GM21526 (cell line): ENCODE measurements at regions not wholly inside any gene's neighbourhood (a gene's known extent, or its start where the extent isn't known, plus 50 kb on each side); places are given as distances from the start of the nearest gene placed in this dataset.

ENCODE experiments used
- ATAC-seq: cut with Tn5 transposase; IDR thresholded peaks from one replicate; pipeline ENCODE4 v1.9.1; 2021; ENCODE audit warnings: moderate library complexity; ENCODE audit not compliant: unreplicated experiment, low FRiP score

DNA sequence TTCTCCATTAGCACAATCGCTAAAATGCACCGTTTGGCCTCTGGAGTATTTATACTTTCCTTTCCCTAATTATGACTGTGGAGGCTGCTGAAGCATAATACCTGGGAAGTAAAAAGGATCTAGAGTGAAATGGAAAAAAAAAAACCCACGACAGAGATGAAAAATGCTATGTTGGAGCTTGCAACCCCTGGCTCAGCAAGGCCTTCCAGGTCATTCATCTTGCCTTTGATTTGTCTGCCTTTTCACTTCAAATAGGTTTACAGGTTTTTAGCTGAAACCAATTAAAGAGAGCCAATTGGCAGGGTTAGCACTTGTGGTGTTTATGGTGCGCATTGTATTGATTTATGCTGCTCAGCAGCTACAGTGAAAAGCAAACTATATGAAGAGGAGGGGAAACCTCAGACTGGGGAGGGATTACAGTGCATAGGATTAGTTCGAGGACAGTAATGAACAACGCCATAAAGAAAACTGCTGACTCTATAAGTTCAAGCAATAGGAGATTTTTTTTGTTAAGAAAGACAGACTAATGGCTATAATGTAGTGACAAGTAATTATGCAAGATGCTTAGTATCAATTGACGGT, 347.9 kb downstream of the MEIS1 start:
- ATAC-seq = no peak

DNA sequence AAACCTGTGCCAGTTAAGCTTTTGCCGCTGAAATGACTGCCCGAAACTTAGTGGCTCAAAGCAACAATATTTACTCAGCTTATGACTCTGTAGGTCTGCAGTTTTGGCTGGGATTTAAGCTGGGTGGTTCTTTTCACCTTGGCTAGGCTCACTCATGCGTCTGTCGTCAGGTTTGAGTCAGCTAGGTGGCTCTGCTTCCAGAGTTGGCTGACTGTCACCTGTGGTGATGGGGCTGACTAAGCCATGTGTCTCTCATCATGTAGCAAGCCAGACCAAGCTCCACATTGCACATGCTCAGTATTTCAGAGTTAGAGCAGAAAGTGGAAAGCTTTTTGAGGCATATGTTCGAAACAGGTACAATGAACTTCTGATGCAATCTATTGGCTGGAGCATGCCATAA, 354.8 kb downstream of the MEIS1 start:
- no peak for ATAC-seq

DNA sequence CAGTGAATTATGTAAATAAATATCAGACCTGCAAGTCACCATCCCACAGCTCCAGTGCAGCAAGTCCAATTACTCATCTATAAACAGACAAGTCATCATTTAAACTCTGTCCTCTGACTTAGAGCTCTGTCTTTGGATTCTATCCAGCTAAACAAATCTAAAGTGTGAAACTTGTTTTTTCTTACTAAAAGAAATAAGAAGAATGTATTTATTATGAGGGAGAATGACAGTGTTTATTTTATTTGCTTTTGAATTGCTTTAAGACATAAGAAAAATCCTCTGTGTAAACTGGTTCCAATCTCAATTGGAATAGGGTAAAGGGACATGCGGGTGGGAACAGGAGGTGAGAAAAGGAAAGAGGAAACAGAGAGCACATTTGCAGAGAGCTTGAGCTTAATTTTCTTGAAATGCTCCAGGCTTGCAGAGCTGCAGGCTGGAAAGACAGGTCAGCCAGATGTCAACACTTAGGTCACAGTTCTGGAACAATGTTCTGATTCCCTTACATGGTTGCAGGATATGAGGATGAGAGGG, 355.8 kb downstream of the MEIS1 start:
- no peak for ATAC-seq

DNA sequence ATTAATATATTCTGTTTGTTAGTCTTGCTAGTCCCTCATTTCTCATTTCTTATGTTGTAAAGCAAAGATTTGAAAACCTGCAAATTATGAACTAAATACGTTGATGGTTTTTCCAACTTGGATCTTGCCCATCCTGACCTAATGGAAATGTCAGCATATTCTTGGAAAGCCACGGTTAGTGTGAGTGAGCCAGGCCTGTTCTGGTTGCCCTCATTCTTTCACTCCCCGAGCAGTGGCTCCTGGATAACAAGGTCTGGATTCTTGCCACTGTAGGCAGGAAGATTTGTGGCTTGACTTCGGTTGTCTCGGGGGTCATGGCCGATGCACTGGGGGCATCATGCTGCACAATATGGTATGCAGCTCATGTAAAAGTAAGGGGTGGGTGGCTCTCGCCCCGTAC, 359.1 kb downstream of the MEIS1 start:
- ATAC-seq = no peak

DNA sequence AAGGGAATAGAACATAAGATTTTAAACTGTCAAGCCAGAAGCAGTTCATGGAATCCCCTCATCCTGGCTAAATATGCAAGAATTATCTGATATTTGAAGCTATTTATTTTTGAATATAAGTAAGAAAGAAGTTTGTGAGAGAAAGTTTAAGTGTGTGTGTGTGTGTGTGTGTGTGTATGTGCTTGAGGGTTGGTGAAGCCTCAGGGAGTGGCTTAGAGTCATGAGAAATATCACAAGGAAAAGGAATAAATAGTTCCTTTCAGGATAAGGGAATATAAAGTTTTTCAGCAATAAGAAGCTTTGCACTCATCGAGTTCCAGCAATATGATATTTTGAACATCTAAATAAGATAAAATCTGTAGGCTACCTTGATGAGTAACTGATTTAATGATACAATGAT, 359.6 kb downstream of the MEIS1 start:
- ATAC-seq = no peak

DNA sequence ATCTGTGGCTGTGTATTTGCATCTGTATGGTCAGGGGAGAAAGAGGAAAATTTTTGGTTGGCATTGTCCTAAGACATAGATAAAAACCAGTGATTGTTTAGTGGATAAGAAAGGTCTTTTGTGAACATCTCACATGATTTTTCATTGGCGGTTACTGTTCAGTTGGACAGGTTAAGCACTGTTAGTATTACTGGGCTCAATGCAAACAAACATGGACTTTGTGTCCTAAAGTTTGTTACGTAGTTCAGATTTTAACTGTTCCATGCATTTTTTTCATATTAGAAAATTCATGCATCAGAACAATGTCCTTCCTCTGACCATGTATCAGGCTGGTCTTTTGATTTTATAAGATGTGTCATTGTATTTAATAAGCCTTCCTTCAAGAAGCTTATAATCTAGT, 368.0 kb downstream of the MEIS1 start:
- no peak for ATAC-seq

DNA sequence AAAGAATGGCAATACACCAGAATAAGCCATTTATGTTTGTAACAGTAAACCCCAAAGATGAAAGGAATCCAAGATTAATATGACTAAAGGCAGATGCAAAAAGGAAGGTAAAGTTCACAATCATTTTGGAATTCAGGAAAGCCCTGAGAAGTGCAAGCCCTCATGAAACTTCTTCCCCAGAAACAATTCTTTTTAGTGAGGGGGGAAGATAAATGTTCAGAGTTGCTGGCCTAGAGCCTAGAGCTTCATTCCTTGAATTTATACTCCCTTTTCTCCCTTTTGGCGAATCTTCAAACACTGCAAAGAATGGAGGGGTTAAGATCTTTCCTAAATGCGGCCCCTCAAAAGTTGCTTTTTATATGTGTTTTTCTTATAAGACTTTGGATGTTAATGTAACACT, 368.8 kb downstream of the MEIS1 start:
- ATAC-seq = no peak

DNA sequence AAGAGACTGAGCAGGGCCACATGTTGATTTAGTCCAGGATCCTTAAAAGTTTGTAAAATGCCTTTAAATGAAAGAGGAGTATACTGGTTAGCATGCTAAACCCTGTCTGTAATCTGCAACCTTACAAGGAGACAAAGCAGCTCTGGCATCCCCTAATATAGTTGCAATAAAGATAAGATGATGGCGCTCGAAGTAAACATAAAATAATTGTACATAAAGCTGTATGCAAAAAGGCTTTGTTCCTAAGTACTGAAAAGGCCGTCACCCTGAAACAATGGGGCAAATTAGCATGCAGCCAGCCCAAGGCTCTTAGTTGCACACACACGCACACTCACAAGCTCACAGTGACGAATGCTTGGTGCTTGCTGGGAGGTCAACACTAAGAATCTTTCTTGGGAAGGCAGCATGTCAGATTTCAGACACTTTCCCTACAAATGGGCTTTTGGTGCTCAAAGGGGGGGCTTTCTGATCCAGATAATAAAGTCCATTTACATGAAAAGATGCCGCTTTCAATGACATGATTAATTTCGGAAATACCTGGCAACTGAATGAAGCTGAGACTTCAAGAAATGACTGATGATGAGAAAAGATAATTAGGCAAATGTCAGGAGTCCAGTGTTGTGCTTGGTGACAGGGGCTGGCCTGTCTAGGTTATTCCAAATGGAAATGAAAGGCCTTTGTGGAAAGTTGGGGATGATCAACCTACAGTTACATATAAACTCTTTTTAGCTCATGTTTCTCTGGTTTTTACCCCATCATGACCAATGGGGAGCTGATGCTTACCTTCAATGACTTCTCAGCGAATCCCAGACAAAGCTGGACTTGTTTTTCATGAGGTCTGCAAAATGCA, 370.3 kb downstream of the MEIS1 start:
- no peak for ATAC-seq

DNA sequence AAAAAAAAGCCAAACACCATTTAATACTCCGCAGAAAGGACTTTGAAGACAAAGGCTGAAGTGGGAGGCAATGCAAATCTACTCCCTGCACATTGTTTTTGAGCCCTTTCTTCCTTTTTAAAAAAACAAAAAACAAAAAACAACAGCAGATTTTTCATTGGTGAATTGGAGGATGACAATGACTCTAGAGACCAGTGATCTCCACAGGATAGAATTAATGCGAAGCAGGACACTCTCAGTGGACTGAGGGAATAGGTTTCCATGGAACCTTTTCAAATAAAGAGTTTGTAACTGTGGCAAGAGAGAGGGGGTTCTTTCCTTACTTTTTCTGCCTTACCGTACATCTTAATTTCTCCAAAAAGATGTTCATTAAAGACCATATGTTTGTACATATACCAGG, 371.0 kb downstream of the MEIS1 start:
- no peak for ATAC-seq

DNA sequence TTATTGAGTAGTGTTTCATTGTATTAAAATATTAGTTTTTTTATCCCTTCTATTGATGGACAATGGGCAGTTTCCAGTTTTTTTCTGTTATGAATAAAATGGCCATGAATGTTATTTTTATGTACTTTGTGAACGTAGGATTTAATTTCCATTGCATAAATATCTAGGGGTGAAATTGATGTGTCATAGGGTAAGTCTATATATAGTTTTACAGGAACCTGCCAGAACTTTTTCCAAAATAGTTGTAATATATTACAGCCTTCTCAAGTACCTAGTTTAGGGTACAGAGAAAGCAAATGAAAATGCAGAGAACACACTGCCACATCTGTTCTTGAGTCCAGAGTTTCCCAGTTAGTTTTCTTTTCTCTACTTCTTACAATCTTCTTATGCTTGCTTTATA, 378.6 kb downstream of the MEIS1 start:
- ATAC-seq = no peak

DNA sequence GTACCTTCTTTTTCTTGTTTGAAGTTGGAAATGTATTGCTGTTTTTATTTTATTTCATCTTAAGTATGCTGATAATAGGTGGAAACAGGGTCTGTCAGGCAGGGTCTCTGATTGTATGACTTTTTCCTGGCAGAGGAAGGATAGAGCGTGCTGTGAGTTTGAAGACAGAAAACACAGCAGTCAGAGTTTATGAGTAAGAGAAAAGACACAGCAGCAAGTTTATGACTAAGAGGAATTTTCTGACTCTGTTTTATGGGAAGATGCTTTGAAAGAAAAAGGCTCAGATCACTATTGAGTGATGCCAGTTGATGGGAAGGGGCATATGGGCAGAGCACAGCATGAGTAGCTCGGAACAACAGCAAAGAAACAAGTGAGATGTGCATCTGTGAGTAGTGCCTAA, 379.1 kb downstream of the MEIS1 start:
- no peak for ATAC-seq

DNA sequence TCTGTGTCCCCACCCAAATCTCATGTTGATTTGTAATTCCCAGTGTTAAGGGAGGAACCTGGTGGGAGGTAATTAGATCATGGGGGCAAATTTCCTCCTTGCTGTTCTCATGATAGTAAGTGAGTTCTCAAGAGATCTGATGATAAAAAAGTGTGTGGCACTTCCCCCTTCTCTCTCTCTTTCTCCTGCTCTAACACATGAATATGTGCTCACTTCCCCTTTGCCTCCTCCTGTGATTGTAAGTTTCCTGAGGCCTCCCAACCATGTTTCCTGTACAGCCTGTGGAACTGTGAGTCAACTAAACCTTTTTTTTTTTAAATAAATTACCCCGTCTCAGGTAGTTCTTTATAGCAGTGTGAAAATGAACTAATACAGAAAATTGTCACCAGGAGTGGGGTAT, 380.0 kb downstream of the MEIS1 start:
- ATAC-seq = no peak

DNA sequence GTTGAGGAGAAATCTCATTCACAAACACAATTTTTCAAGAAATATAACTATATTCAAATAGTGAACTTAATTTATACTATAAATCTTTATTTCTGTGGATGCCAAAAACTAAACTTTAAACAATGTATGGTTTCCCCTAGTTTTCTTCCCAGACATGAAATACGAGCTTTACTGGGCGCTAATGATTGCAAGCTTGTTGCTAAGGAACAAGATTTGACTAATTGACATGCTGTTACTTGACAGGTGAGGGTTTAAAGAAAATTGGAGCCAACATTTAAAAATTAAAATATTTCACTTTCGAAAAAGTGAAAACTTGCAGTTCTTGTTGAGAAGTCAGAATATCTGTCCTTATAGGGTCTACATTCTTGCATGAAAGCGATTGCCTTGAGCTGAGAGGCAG, 381.0 kb downstream of the MEIS1 start:
- no peak for ATAC-seq

DNA sequence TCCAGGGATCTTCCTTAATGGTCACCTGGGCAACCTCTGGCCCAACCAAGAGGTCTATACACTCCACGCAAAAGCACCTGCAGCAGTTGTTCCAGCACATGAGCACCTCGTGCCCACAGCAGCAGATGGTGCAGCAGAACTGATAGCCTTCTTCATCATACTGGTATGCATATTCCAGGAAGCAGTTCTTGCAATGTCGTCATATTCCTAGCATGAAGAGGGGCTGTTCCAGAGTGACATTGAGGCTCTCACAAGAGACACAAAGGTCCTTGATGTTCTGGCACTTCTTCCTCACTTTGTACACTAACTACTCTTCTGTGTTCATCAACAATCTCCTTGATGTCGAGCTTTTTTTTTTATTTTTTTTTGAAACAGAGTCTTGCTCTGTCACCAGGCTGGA, 386.2 kb downstream of the MEIS1 start:
- ATAC-seq = no peak

DNA sequence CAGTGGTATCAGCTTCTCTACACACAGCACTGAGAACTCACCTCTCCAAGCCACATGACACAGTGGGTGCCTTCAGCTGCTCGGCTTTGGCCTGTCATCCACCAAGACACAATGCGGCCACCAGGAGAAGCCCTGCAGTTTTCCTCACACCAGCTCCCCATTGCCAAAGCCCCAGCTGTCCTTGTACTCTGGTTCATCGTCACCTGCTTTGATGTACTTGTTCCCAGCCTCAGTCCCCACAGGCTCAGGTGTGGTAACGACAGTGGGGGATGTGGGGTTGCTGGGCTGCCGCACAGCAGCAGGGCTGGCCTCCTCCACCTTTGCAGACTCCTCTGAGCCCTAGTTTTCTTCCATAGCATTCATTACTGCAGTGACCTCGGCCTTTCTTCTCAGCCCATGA, 387.3 kb downstream of the MEIS1 start:
- no peak for ATAC-seq

DNA sequence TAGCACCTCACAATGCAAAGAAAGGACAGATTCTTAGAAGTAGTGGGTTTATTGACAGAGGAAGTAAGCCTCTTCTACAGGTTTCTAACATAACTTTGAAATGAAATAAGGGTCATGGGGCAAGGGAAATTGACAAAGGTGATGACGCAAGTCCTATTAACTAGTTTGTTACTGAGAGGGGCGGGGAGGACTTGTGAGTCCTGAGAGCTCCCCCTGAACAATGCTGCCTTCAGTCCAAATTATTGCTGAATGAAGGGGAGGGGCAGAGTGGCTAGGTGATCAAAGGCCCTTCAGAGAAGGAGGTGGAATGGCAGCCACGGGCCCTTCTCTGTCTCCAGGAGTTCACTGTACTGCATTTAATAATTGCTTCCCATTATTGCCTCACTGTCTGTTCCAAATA, 390.0 kb downstream of the MEIS1 start:
- ATAC-seq = no peak

DNA sequence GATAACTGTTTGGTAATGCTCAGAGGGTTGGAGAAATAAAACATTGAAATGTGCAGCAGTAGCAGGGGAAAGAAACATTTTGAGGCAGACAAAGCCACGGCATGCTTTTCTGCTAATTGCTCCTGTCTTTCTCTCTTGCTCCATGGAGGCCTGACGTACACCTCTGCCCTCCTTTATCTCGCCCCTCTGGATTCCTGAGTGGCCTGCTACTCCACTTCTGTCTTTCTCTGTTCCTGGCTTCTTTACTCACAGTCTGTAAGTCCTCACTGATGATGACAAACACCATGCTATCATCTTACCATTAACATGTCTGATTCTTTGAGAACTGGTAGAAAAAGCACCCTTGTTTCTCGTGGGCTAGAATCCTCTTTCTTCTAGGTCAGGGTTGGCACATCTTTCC, 392.9 kb downstream of the MEIS1 start:
- ATAC-seq = no peak

DNA sequence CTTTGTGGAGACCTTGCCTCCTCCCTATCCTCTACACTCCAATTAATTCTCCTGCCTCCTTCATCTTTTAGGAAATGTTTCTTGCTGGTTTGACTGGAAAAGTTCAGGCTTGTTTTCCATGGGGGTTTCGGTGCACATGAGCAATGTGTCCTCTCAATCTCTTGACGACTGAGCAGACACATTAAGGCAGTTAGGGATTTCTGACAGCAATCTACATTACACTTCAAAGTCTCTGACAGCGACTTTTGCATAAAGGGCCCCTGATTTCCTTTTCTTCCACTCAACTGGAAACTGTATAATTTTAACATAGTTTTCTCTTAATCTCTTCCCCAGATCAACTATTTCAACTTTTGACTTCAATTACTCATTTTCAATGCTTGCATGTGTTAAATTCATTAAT, 394.0 kb downstream of the MEIS1 start:
- ATAC-seq = no peak

DNA sequence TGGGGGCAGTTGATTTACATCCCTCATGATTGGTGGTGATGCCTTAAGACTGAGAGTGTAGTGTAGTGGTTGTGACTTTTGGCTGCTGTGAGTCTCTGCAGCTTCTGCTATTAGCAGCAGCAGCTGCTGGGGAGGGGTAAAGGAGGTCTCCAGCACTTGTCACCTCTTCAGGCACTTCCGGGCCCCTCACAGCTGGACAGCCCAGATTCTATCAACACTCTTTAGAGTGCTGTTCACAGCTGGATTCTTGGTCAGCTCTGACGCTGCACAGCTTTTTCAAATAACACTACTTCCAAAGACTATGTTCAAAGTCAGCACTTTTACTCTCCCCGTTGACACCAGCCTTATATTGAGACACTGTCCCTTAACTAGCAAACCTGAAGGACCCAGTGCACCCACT, 396.0 kb downstream of the MEIS1 start:
- no peak for ATAC-seq

DNA sequence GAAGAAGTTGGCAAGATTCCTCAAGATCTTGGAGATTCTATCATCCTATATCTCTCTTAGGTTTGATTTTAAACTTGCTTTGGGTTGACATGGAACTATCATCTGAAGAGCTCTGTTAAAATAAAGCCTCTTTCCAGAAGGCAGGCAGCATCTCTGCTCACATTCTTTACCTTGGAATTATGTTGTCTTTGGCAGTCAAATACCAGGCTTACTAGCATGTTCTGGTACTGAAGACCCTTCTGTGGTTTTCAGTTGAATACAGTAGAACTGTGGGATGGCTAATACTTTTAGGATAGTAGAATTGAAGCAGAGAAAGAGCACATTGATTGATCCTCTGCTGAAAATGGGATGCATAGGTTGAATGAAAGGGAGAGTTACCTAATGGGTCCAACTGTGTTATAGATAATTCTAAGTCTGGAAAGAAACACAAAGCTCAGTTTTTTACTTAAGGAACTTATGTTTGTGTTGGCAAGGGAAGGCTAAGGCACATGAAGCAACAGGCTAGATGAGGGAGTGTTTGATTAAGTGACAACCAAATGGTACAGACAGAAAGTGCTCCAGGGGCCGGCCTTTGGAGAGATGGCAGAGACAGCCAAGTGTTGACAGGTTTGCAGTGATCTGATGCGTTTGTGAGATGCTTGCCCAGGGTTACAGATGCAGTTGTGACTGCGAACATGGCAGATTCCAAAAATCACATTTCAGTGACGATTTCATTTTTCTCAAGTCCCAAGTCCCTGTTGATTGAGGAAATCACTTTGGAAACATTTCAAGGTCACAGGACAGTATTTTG, 397.9 kb downstream of the MEIS1 start:
- no peak for ATAC-seq

DNA sequence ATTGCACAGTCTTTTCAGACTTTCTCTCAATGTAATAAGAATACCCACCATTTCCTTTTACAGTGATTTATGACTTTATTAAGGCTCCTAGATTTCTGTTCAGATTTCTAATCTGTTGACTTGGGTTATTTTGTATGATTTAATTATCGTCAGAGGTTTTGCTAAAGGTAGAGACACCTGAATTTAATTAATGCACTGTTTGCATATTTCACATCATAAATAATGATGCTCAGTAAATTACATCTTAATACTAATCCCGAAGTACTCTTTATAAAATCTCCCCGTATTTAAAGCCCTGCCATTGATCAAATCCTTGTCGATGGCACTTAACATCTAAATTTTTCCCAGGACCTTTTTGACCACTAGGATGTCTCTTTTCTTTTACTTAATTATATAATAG, 399.9 kb downstream of the MEIS1 start:
- no peak for ATAC-seq
